Endothelial cell of umbilical vein (primary cell): ENCODE measurements at regions not wholly inside any gene's neighbourhood (a gene's known extent, or its start where the extent isn't known, plus 50 kb on each side); places are given as distances from the start of the nearest gene placed in this dataset.

Source experiments
- BruUV-seq: library from RNA; stranded (reverse); fragments of 400-500 nt; replicated peaks from 2 replicates; lab custom pipeline; 2021; lab: Mats Ljungman, UMichigan
- CTCF ChIA-PET: fragments of 300-600, 350-600 bp; sonication (Branson Sonifier 250); formaldehyde crosslinking; loops from one replicate; lab custom pipeline; 2021; ENCODE audit warnings: antibody characterized with exemption, inconsistent platforms; lab: Charles Lee
- POLR2A ChIA-PET: fragments of 300-600, 350-600 bp; sonication (Branson Sonifier 250); formaldehyde crosslinking; loops from one replicate; lab custom pipeline; 2021; ENCODE audit warnings: antibody characterized with exemption, inconsistent platforms; lab: Charles Lee
- DNase-seq: peaks from one replicate; pipeline ENCODE4 v3.0.0-alpha.2; 2011; ENCODE audit warnings: low read depth, low spot score
- FAIRE-seq: peaks from 2 replicates; lab custom pipeline; 2011; peaks lifted over from hg19 to GRCh38; lab: Jason Lieb, UNC
- H2AFZ ChIP-seq: 2 replicates; pipeline ENCODE4 v1.6.0; 2012; ENCODE audit warnings: low read depth, low read length, control low read depth, inconsistent platforms
- H3K27ac ChIP-seq: 2 replicates; pipeline ENCODE4 v1.5.1; 2011; ENCODE audit warnings: low read depth, mild to moderate bottlenecking, control low read depth, low read length, moderate library complexity; ENCODE audit not compliant: insufficient read depth
- H3K27me3 ChIP-seq, 2 experiments: 2 replicates each; pipeline versions ENCODE4 v1.6.0 to v1.6.1; 2011; ENCODE audit warnings: low read length in 2 of 2, mixed read lengths in 1 of 2; ENCODE audit not compliant: control insufficient read depth in 2 of 2, insufficient read depth in 2 of 2
- H3K36me3 ChIP-seq, 2 experiments: 2 replicates in 1 of 2; 3 replicates in 1 of 2; pipeline ENCODE4 v1.5.1; 2011; ENCODE audit warnings: low read length in 2 of 2, mild to moderate bottlenecking in 1 of 2, moderate library complexity in 1 of 2; ENCODE audit not compliant: control insufficient read depth in 2 of 2, insufficient read depth in 2 of 2; ENCODE audit errors: extremely low read depth in 1 of 2
- H3K4me1 ChIP-seq: 3 replicates; pipeline ENCODE4 v1.5.1; 2011; ENCODE audit warnings: mild to moderate bottlenecking, low read length; ENCODE audit not compliant: control insufficient read depth, insufficient read depth; ENCODE audit errors: extremely low read depth
- H3K4me2 ChIP-seq: 2 replicates; pipeline ENCODE4 v1.6.1; 2011; ENCODE audit warnings: low read length, control low read depth, mixed read lengths; ENCODE audit not compliant: insufficient read depth
- H3K4me3 ChIP-seq, 3 experiments: fragments of 200-600 bp in 1 of 3; sonication (generic), shearing (Covaris generic) in 1 of 3; replicated peaks in 1 of 3; 2 replicates each; pipeline ENCODE4 v1.5.1; 2011 to 2016; ENCODE audit warnings: control low read depth in 3 of 3, low read length in 3 of 3, mild to moderate bottlenecking in 2 of 3, inconsistent platforms in 1 of 3, low read depth in 1 of 3, moderate library complexity in 1 of 3; ENCODE audit not compliant: insufficient read depth in 1 of 3
- H3K79me2 ChIP-seq: 2 replicates; pipeline ENCODE4 v1.6.0; 2012; ENCODE audit warnings: low read length, inconsistent platforms; ENCODE audit not compliant: control insufficient read depth, insufficient read depth
- H3K9ac ChIP-seq: replicated peaks from 2 replicates; pipeline ENCODE3; 2011; ENCODE audit warnings: low read length, control low read depth; ENCODE audit not compliant: insufficient read depth; ENCODE audit errors: extremely low read depth
- H3K9me1 ChIP-seq: replicated peaks from 3 replicates; pipeline ENCODE4 v1.6.0; 2011; ENCODE audit warnings: mild to moderate bottlenecking, low read length; ENCODE audit not compliant: control insufficient read depth, insufficient read depth; ENCODE audit errors: extremely low read depth
- H3K9me3 ChIP-seq: replicated peaks from 2 replicates; pipeline ENCODE4 v1.5.1; 2012; ENCODE audit warnings: low read length, inconsistent platforms; ENCODE audit not compliant: control insufficient read depth, insufficient read depth
- H4K20me1 ChIP-seq: replicated peaks from 2 replicates; pipeline ENCODE3; 2011; ENCODE audit warnings: mild to moderate bottlenecking, low read length; ENCODE audit not compliant: control insufficient read depth, insufficient read depth; ENCODE audit errors: extremely low read depth
- EZH2 ChIP-seq: IDR thresholded peaks from 2 replicates; pipeline ENCODE4 v1.6.1; 2012; ENCODE audit warnings: borderline replicate concordance, low read depth, mild to moderate bottlenecking, moderate library complexity, low read length, inconsistent platforms; ENCODE audit not compliant: severe bottlenecking
- FOS ChIP-seq: IDR thresholded peaks from 2 replicates; pipeline ENCODE4 v1.6.1; 2011; ENCODE audit warnings: mild to moderate bottlenecking, low read length, moderate library complexity, borderline replicate concordance; ENCODE audit not compliant: insufficient read depth
- GATA2 ChIP-seq: IDR thresholded peaks from 2 replicates; pipeline ENCODE4 v1.7.0; 2011; ENCODE audit warnings: low read depth, mild to moderate bottlenecking, moderate library complexity, mixed read lengths, low read length; ENCODE audit not compliant: insufficient read length, insufficient read depth
- JUN ChIP-seq: IDR thresholded peaks from 2 replicates; pipeline ENCODE4 v1.6.1; 2011; ENCODE audit warnings: borderline replicate concordance, low read depth; ENCODE audit not compliant: insufficient read length, insufficient read depth
- MYC ChIP-seq: IDR thresholded peaks from one replicate; pipeline ENCODE4 v1.6.1; 2011; ENCODE audit warnings: mild to moderate bottlenecking, low read depth, low read length
- POLR2A ChIP-seq: IDR thresholded peaks from 2 replicates; pipeline ENCODE4 v1.6.1; 2012; ENCODE audit warnings: low read depth, mild to moderate bottlenecking, control low read depth, low read length
- POLR2AphosphoS5 ChIP-seq: IDR thresholded peaks from 2 replicates; pipeline ENCODE4 v1.6.1; 2012; ENCODE audit warnings: low read depth, mild to moderate bottlenecking, control low read depth, low read length, moderate library complexity; ENCODE audit not compliant: insufficient read depth
- dilution Hi-C: fragments of 300-500 bp; cut with MboI; formaldehyde crosslinking; loops from one replicate; pipeline ENCODE4 v1.15.0; 2019; ENCODE audit warnings: low sequenced_read_pairs; ENCODE audit not compliant: extremely low pct_ligation_motif_present
- intact Hi-C: fragments of 100-400 bp; cut with micrococcal nuclease; formaldehyde crosslinking; loops from one replicate; pipeline ENCODE4 v1.10.0; 2022
- TF ChIP-seq, protein P1 (sequence below): IDR thresholded peaks from 2 replicates; pipeline ENCODE4 v1.6.1; 2011; ENCODE audit not compliant: insufficient read depth, insufficient read length
- TF ChIP-seq, protein P2 (sequence below), 2 donors: IDR thresholded peaks; 1 replicate in 1 of 2; 2 replicates in 1 of 2; pipeline ENCODE4 v1.5.1; 2011; ENCODE audit warnings: low read length in 2 of 2, mild to moderate bottlenecking in 2 of 2, moderate library complexity in 2 of 2, control low read depth in 1 of 2, inconsistent platforms in 1 of 2, low read depth in 1 of 2; ENCODE audit not compliant: insufficient read depth in 1 of 2; ENCODE audit errors: extremely low read depth in 1 of 2

DNA sequence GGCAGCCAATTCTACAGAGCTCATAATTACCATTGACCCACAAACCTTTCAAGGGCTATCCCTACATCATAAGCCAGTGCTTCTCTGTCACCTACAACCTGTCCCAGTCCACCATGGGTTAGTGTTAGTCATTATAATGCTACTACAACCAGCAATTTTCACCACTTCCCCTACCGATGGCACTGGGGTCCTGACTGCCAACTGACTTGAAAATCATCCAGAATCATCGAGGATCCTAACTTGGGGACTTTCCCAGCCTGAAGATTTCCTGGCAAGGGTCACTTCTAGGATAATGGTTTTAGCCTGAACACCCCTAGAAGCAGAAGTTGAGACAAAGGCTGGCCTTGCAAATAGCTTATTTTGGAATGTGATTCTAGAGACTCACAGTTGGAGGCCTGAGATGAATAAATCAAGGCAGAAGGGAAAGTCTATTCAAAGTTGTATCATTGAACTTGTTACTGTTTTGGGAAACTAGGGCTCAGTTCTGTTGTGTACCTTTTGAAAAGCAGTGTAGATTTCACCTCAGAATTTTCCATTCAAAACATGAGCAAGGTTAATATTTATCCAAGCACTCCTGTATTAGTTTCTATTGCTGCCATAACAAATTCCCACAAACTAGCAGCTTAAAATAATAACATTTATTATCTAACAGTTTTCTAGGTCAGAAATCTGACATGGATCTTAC is 633.0 kb downstream of the LRRC70 start:
- no peaks in the 10 kb centered on the region for H3K27me3 ChIP-seq
- H3K9me3 ChIP-seq, result no peaks in the 10 kb centered on the region
- no peak overlapping the region for H2AFZ ChIP-seq
- no peaks in the 10 kb centered on the region for H4K20me1 ChIP-seq
- H3K9ac ChIP-seq, result no peak overlapping the region
- H3K36me3 ChIP-seq, result no peaks in the 10 kb centered on the region
- no peaks in the 10 kb centered on the region for H3K79me2 ChIP-seq
- DNase-seq (no peak), FAIRE-seq (no peak)
- TF ChIP-seq FOS (no peak), MYC (no peak), EZH2 (no peak), POLR2AphosphoS5 (no peak), JUN (no peak), GATA2 (no peak), POLR2A (no peak)
- TF ChIP-seq, protein P1, sequence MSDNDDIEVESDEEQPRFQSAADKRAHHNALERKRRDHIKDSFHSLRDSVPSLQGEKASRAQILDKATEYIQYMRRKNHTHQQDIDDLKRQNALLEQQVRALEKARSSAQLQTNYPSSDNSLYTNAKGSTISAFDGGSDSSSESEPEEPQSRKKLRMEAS, result no peak
- TF ChIP-seq, protein P2, sequence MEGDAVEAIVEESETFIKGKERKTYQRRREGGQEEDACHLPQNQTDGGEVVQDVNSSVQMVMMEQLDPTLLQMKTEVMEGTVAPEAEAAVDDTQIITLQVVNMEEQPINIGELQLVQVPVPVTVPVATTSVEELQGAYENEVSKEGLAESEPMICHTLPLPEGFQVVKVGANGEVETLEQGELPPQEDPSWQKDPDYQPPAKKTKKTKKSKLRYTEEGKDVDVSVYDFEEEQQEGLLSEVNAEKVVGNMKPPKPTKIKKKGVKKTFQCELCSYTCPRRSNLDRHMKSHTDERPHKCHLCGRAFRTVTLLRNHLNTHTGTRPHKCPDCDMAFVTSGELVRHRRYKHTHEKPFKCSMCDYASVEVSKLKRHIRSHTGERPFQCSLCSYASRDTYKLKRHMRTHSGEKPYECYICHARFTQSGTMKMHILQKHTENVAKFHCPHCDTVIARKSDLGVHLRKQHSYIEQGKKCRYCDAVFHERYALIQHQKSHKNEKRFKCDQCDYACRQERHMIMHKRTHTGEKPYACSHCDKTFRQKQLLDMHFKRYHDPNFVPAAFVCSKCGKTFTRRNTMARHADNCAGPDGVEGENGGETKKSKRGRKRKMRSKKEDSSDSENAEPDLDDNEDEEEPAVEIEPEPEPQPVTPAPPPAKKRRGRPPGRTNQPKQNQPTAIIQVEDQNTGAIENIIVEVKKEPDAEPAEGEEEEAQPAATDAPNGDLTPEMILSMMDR (IDR thresholded peaks at IDR 0.05; ENCODE audit: extremely low read depth in 1 of 2, insufficient read depth in 1 of 2, low read depth in 1 of 2, low read length in 2 of 2), result no peak
- ChIA-PET POLR2A (no interaction called here), CTCF (no interaction called here)
- H3K4me1 ChIP-seq, result no peaks in the 10 kb centered on the region
- dilution Hi-C loops, result no loop called here
- intact Hi-C loops, result no loop called here
- no TSS peak for BruUV-seq
- no peak overlapping the region for H3K4me2 ChIP-seq
- no peak overlapping the region for H3K4me3 ChIP-seq
- H3K9me1 ChIP-seq, result no peaks in the 10 kb centered on the region
- H3K27ac ChIP-seq, result no peak overlapping the region
